Stimulated activated CD4-positive, alpha-beta T cell treated with anti-CD3 and anti-CD28 coated beads, Interleukin-12 subunit alpha, Interleukin-12 subunit beta, amount 100 ng/mL, for 4 hours (primary cell): ENCODE measurements at regions not wholly inside any gene's neighbourhood (a gene's known extent, or its start where the extent isn't known, plus 50 kb on each side); places are given as distances from the start of the nearest gene placed in this dataset.
A peak's percentile ranks its signal among the peaks of the same experiment; 100 is the strongest.

Source experiments
- DNase-seq: peaks from one replicate; pipeline ENCODE4 v3.0.0-alpha.2; 2020

GRCh38 chr4:54986095-54986846 lies 139.1 kb downstream of the KDR start:
- no peak for DNase-seq

- no peak for DNase-seq
These were observed 148.7 kb downstream of the KDR start for GRCh38 chr4:54976682-54977081.

- DNase-seq, result no peak
These were observed 149.4 kb downstream of the KDR start for GRCh38 chr4:54976031-54976430.

GRCh38 chr4:54973784-54974183 lies 151.6 kb downstream of the KDR start:
- no peak for DNase-seq

GRCh38 chr4:54971474-54971950 lies 153.9 kb downstream of the KDR start:
- DNase-seq, result no peak

- no peak for DNase-seq
These were observed 158.1 kb downstream of the KDR start for GRCh38 chr4:54967289-54967688.

GRCh38 chr4:54961357-54961975 lies 163.9 kb downstream of the KDR start:
- no peak for DNase-seq

- no peak for DNase-seq
These were observed 165.7 kb downstream of the KDR start for GRCh38 chr4:54959651-54960116.

GRCh38 chr4:54959131-54959530 lies 166.3 kb downstream of the KDR start:
- no peak for DNase-seq

GRCh38 chr4:54958236-54958635 lies 167.2 kb downstream of the KDR start:
- no peak for DNase-seq

GRCh38 chr4:54954656-54955388 lies 170.6 kb downstream of the KDR start:
- no peak for DNase-seq

- no peak for DNase-seq
These were observed 178.7 kb downstream of the KDR start for GRCh38 chr4:54946741-54947140.

GRCh38 chr4:54945838-54946237 lies 179.6 kb downstream of the KDR start:
- no peak for DNase-seq

GRCh38 chr4:54942721-54943120 lies 182.7 kb downstream of the KDR start:
- DNase-seq, result no peak

GRCh38 chr4:54941994-54942552 lies 183.3 kb downstream of the KDR start:
- DNase-seq, result no peak

- DNase-seq, result peak; percentile 25
These were observed 184.2 kb downstream of the KDR start for GRCh38 chr4:54940996-54941865.

GRCh38 chr4:54937501-54937900 lies 187.9 kb downstream of the KDR start:
- DNase-seq, result no peak

GRCh38 chr4:54933579-54933978 lies 191.8 kb downstream of the KDR start:
- DNase-seq, result no peak

- no peak for DNase-seq
These were observed 195.2 kb downstream of the KDR start for GRCh38 chr4:54930226-54930625.

GRCh38 chr4:54929459-54929858 lies 195.9 kb downstream of the KDR start:
- DNase-seq, result no peak

- DNase-seq, result no peak
These were observed 200.5 kb downstream of the KDR start for GRCh38 chr4:54924891-54925290.

- DNase-seq, result no peak
These were observed 210.1 kb downstream of the KDR start for GRCh38 chr4:54915276-54915675.
